ENCODE measurements at regions not wholly inside any gene's neighbourhood (a gene's known extent, or its start where the extent isn't known, plus 50 kb on each side); places are given as distances from the start of the nearest gene placed in this dataset.
A peak's percentile ranks its signal among the peaks of the same experiment; 100 is the strongest.

- TF ChIP-seq, protein P1, sequence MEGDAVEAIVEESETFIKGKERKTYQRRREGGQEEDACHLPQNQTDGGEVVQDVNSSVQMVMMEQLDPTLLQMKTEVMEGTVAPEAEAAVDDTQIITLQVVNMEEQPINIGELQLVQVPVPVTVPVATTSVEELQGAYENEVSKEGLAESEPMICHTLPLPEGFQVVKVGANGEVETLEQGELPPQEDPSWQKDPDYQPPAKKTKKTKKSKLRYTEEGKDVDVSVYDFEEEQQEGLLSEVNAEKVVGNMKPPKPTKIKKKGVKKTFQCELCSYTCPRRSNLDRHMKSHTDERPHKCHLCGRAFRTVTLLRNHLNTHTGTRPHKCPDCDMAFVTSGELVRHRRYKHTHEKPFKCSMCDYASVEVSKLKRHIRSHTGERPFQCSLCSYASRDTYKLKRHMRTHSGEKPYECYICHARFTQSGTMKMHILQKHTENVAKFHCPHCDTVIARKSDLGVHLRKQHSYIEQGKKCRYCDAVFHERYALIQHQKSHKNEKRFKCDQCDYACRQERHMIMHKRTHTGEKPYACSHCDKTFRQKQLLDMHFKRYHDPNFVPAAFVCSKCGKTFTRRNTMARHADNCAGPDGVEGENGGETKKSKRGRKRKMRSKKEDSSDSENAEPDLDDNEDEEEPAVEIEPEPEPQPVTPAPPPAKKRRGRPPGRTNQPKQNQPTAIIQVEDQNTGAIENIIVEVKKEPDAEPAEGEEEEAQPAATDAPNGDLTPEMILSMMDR (IDR thresholded peaks at IDR 0.05; ENCODE audit: borderline replicate concordance, extremely low read depth, low read length, poor library complexity, severe bottlenecking), result peak; percentile 54
- no peak for TF ChIP-seq EZH2 (IDR thresholded peaks at IDR 0.05; ENCODE audit: borderline replicate concordance, low read depth, low read length, severe bottlenecking)
These were observed 108.7 kb upstream of the SNX19 start for GRCh38 chr11:131025020-131025419.
